Loucy (cell line): ENCODE measurements at regions not wholly inside any gene's neighbourhood (a gene's known extent, or its start where the extent isn't known, plus 50 kb on each side); places are given as distances from the start of the nearest gene placed in this dataset.
A peak's percentile ranks its signal among the peaks of the same experiment; 100 is the strongest.

ENCODE experiments used
- H2AFZ ChIP-seq: fragments of 200-600 bp; sonication (generic); 2 replicates; pipeline ENCODE4 v1.6.0; 2016; ENCODE audit warnings: antibody characterized with exemption, mild to moderate bottlenecking, low read length, moderate library complexity
- H3F3A ChIP-seq: fragments of 200-600 bp; 2 replicates; pipeline ENCODE4 v1.6.0; 2016; ENCODE audit warnings: antibody characterized with exemption, low read depth, mild to moderate bottlenecking
- H3K27me3 ChIP-seq: fragments of 200-600 bp; sonication (generic); 2 replicates; pipeline ENCODE4 v1.6.1; 2014; ENCODE audit warnings: low read length, mild to moderate bottlenecking; ENCODE audit not compliant: insufficient read depth, poor library complexity, severe bottlenecking
- H3K36me3 ChIP-seq: fragments of 200-600 bp; sonication (generic); 2 replicates; pipeline ENCODE4 v1.6.1; 2016; ENCODE audit warnings: low read length; ENCODE audit not compliant: insufficient read depth
- H3K4me1 ChIP-seq: fragments of 200-600 bp; sonication (generic); 2 replicates; pipeline ENCODE4 v1.5.1; 2014; ENCODE audit warnings: low read length, mild to moderate bottlenecking; ENCODE audit not compliant: insufficient read depth, poor library complexity, severe bottlenecking
- H3K4me2 ChIP-seq: fragments of 200-600 bp; sonication (generic); 2 replicates; pipeline ENCODE4 v1.6.0; 2014; ENCODE audit warnings: antibody characterized with exemption, low read length, low read depth, mild to moderate bottlenecking; ENCODE audit not compliant: poor library complexity, severe bottlenecking
- H3K4me3 ChIP-seq: fragments of 200-600 bp; sonication (generic); 2 replicates; pipeline ENCODE4 v1.5.1; 2014; ENCODE audit warnings: low read length, mild to moderate bottlenecking, mixed read lengths; ENCODE audit not compliant: poor library complexity, severe bottlenecking
- H3K79me2 ChIP-seq: fragments of 200-600 bp; sonication (generic); 2 replicates; pipeline ENCODE4 v1.6.1; 2014; ENCODE audit warnings: low read length; ENCODE audit not compliant: insufficient read depth
- H3K9ac ChIP-seq: fragments of 200-600 bp; sonication (generic); 2 replicates; pipeline ENCODE4 v1.6.0; 2014; ENCODE audit warnings: mild to moderate bottlenecking, low read depth, low read length, moderate library complexity; ENCODE audit not compliant: poor library complexity, severe bottlenecking
- H3K9me2 ChIP-seq: fragments of 200-600 bp; sonication (generic); replicated peaks from 2 replicates; pipeline ENCODE4 v1.6.1; 2016; ENCODE audit warnings: low read depth, low read length, mixed read lengths
- H3K9me3 ChIP-seq: fragments of 200-600 bp; sonication (generic); 2 replicates; pipeline ENCODE4 v1.6.1; 2014; ENCODE audit warnings: mild to moderate bottlenecking, antibody characterized with exemption, low read length, low read depth; ENCODE audit not compliant: insufficient read depth
- H4K20me1 ChIP-seq: fragments of 200-600 bp; sonication (generic); 2 replicates; pipeline ENCODE4 v1.6.0; 2014; ENCODE audit warnings: antibody characterized with exemption, low read length, mild to moderate bottlenecking; ENCODE audit not compliant: insufficient read depth, poor library complexity, severe bottlenecking
- CTCF ChIP-seq: fragments of 200-600 bp; sonication (generic); conservative IDR thresholded peaks from 2 replicates; pipeline ENCODE4 v1.5.1; 2014; ENCODE audit warnings: mild to moderate bottlenecking, antibody characterized with exemption, low read length
- EZH2phosphoT487 ChIP-seq: fragments of 200-600 bp; IDR thresholded peaks from 2 replicates; pipeline ENCODE4 v1.6.1; 2018; ENCODE audit warnings: antibody characterized with exemption, mild to moderate bottlenecking, moderate library complexity, borderline replicate concordance

GRCh38 chr6:93494057-93494456 is 74.7 kb upstream of the EPHA7 start:
- Histone ChIP-seq H3K79me2 (no peaks in the 10 kb centered on the region), H3K4me2 (no peak overlapping the region), H3F3A (0 out of 2 replicates have a peak, but pooled peaks cover 4% of the 10 kb centered on the region), H3K9ac (no peak overlapping the region), H4K20me1 (no peaks in the 10 kb centered on the region), H3K27me3 (no peaks in the 10 kb centered on the region), H3K36me3 (no peaks in the 10 kb centered on the region), H3K4me3 (no peak overlapping the region), H3K4me1 (peaks cover 51% of the 10 kb centered on the region), H3K9me3 (no peaks in the 10 kb centered on the region), H2AFZ (peak overlapping the region; percentile 58), H3K9me2 (no peaks in the 10 kb centered on the region)
- TF ChIP-seq CTCF = no peak
- no peak for TF ChIP-seq EZH2phosphoT487

- Histone ChIP-seq H3K4me2 (no peak overlapping the region), H3K9me3 (no peaks in the 10 kb centered on the region), H2AFZ (no peak overlapping the region), H4K20me1 (no peaks in the 10 kb centered on the region), H3K9ac (no peak overlapping the region), H3K4me3 (no peak overlapping the region), H3K79me2 (no peaks in the 10 kb centered on the region), H3K4me1 (no peaks in the 10 kb centered on the region), H3K9me2 (no peaks in the 10 kb centered on the region), H3F3A (no peaks in the 10 kb centered on the region), H3K27me3 (no peaks in the 10 kb centered on the region), H3K36me3 (no peaks in the 10 kb centered on the region)
- TF ChIP-seq CTCF (no peak), EZH2phosphoT487 (no peak)
Measured at GRCh38 chr6:93474733-93475179, 55.4 kb upstream of the EPHA7 start.

- H3K36me3 ChIP-seq = no peaks in the 10 kb centered on the region
- H3K27me3 ChIP-seq = no peaks in the 10 kb centered on the region
- no peaks in the 10 kb centered on the region for H3K9me3 ChIP-seq
- H4K20me1 ChIP-seq = no peaks in the 10 kb centered on the region
- no peaks in the 10 kb centered on the region for H3F3A ChIP-seq
- H2AFZ ChIP-seq = no peak overlapping the region
- no peak overlapping the region for H3K4me3 ChIP-seq
- no peaks in the 10 kb centered on the region for H3K79me2 ChIP-seq
- no peak overlapping the region for H3K4me2 ChIP-seq
- no peaks in the 10 kb centered on the region for H3K9me2 ChIP-seq
- no peaks in the 10 kb centered on the region for H3K4me1 ChIP-seq
- H3K9ac ChIP-seq = no peak overlapping the region
- TF ChIP-seq CTCF (no peak), EZH2phosphoT487 (no peak)
Measured at GRCh38 chr6:93471281-93471680, 51.9 kb upstream of the EPHA7 start.
